NCI-H526 treated with DMSO at 0.1 percent for 48 hours (cell line): ENCODE measurements at regions not wholly inside any gene's neighbourhood (a gene's known extent, or its start where the extent isn't known, plus 50 kb on each side); places are given as distances from the start of the nearest gene placed in this dataset.

ENCODE experiments used
- DNase-seq: peaks from one replicate; lab custom pipeline; 2025; lab: John Stamatoyannopoulos, UW

DNA sequence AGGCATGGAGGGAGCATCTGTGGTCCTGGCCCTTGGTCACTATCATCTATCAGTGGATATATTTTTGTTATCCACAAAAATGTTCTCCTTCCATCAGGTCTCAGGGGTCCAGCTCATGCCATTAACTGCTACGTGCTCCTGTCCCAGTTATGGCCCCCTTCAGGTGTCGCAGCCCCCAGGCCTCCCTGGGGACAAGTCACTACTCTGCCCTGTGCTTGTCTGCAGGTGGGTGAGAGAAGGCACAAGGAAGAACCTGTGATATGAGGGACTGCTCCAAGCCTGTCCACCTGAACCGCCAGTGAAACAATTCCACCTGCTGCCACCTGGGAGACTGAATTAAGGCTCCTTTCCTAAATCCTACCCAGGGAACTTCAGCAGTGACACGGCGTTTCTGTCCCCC is 229.6 kb upstream of the ID2 start:
- DNase-seq, result no peak

DNA sequence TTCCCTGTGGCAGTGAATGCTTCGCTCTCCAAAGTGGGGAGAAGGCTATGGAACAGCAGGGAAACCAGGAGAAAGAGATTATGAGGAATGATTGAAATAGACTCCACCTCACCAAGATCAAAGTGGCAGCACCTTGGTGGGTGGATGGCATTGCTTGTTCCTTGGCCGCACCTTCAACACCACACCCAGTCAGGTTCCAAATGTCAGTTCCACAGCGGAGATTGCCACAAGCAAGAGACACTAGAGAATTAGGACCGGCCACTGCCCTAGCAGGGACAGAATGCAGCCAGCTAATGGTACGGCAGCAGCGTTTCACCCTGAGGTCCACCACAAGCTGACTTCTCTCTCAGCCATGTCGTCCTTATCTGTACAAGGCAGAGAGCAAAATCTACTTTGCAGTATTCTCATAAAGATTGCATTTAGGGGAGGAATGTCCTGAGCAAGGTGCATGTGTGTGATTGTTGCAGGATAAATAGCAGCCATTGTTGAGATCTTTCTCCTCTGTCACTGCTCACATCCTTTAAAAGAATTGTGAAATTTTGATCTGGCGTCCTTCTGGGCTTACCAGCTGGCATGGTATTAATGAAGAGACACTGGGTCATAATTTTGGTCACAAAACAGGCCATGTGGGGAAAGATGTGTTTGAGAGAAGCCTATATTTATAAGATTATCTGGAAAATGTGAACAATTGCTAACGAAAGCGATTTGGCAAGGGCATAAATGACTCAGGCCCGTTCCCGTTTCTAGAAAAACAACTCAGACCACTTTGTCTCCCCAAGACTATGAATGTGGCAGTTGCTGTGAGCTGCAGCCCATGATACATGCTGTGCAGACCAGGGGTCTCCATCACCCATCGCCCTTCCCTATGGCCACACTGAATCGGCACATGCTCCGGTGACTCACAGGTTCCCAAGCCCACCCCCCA is 228.6 kb upstream of the ID2 start:
- no peak for DNase-seq

DNA sequence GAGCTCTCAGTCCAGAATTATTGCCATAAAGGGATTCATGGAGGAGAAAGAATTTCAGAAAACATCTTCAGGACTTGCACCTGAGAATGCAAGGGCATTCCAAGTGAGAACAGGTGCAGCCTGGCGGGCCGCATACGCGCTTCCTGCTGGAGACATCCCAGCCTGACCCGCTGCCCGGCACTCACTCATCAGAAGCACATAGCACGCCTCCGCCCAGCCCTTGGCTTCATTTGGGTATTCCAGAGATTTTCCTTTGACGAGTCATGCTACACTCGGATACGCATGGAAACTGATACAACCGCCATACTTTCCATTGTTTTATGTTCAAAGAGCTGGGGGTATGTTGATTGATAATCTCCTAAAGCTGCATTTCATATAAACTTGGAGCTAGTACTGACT is 228.0 kb upstream of the ID2 start:
- no peak for DNase-seq

DNA sequence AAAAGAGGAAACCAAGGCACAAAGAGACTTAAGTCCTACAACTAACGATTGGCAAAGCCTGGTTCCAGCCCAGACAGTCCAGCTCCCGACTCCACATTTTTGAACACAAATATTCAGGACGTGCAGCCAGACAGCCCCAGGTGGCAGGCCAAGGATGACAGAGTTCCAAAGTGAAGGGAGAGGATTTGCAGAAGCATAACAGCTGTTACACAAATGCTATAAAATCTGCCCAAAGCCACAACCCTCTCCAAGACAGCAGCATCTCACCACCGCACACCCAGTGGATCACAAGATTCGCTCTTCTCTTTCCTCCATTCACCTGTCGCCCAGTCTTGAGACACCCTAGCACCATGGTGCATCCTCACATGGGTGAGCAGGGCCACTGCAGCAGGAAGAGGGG is 227.1 kb upstream of the ID2 start:
- DNase-seq, result no peak

DNA sequence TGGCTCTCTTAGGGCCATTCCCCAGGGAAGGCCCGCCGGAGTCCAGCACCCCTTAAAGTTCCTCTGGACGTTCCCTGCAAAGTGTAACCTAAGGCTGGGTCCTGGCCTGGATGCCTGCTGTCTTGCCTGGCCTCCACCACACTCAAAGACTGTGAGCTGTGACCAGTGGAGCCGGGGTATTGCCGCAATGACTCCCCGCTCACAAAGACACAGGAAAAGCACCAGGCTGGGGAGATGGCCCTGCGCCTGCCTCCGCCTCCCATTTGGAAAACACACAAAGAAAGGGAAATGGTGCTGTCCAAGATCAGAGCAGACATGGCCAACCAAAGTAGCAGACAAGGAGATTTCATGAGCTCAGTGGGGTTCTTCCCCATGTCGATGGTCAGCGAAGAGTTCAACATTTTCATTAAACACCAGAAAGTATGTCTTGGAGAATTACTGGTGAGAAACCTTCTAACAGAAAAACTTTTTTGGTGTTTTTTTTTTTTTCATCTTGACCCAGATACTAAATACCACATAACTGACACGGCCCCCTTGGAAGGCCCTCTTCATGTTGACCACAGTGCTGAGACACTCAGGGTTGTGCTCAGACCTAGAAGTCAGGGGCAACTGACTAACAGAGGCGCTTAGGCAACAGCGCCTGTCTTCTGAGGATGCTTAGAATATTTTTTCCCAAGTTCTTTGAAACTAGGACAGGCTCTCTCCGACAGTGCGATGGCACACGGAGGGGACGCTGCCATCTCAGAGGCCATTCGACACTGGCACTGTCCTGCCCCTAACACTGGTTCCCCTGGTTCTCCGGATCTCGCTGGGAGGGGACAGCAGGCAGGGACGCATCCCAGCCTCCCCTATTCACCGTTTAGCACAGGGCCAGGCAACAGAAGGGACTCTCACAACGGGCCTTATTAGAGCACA is 226.4 kb upstream of the ID2 start:
- no peak for DNase-seq

DNA sequence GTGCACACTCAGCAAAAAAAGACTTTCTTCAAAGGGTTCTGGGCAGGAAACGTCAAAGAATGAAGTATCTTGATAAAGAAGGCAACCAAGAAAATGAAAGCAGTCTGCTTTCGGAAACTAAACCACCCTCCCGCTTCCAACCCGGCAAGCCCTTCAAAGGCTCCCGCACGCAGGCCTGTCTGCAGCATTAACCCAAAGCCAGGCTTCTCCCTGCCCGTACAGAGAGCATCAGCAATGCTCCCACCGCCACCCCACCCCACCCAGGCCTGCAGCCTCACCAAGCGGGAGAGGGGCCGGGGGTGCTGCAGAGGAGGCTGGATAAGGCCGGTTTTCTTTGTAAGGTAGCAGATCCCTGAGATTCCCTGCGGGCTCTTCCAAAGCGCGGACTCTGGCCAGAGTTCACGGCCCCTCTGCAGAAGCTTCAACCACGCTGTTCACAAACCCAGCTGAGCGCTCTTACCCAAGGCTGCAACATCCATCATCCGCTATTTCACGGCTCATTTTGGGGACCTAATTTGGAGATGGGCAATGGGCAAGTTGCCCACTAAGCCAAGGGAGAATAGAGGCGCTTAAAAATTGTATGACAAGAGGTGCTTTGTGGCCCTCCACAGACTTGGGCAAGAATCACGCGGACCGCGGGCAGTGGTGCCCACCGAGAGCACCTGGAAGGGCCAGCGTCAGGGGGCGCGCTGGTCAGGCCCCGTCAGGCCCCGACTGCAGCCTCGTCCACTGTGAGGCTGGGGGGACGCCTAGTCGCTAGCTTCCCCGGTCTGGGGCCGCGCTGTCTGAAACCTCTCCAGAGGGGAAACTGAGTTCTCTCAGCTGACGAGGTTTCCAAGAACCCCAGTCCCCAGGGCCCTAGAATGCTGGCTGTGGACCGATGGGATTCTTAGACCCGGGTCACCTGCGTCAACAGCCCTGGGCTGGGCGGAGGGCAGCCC is 225.4 kb upstream of the ID2 start:
- no peak for DNase-seq

DNA sequence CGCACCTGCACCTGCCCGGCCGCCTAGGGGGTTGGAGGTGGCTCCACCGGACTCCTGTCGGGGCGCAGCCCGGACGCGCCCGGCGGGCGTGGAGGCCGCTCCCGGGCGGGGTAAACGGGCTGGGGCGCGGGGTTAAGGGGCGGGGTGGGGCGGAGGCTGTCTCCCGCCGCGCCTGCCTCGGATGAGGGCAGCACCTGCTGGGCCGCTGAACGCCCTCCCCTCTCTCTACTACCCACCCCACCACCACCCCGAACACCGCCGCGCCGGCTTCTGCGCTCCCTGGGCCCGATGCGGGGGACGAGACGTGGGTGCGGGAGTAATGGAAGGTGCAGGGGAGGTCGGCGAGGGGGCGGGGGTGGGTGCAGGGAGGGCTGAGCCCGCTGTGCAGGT is 224.8 kb upstream of the ID2 start:
- no peak for DNase-seq

DNA sequence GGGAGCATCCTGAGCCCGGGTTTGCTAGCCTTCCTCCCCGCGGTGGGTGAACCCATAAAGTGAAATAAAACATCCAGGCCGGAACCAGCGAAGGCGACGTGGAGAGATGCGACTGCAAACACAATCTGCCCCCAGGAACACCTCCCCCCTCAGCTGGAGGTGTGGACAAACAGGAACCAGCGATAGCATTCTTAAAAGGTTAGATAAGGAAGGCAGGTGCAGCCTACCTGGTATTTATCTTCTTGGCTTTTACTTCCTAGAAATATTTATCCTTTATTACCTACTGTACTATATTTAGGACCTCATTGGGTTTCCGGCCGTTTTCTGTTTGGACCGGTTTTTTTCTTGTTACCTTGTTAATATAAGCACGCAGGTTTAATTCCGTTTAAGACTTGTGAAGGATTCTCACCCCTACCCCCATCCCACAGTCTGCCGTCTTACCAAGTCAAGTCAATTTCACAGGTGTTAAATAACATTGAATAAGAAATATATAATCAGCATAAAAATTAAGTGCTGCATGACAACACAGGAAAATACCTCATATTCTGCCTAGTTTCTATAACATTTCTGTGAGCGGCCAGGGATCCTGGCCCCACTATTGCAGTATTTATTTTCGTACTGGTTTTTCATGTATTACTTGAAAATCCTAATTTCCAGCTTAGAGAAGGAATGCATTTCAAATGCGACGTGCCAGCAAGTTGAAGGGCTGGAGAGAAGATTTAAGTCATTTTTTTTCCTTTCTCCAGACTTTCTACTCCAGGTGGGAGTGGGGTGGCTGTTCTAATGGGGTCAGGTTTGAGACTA is 224.0 kb upstream of the ID2 start:
- peak; percentile 66 for DNase-seq

DNA sequence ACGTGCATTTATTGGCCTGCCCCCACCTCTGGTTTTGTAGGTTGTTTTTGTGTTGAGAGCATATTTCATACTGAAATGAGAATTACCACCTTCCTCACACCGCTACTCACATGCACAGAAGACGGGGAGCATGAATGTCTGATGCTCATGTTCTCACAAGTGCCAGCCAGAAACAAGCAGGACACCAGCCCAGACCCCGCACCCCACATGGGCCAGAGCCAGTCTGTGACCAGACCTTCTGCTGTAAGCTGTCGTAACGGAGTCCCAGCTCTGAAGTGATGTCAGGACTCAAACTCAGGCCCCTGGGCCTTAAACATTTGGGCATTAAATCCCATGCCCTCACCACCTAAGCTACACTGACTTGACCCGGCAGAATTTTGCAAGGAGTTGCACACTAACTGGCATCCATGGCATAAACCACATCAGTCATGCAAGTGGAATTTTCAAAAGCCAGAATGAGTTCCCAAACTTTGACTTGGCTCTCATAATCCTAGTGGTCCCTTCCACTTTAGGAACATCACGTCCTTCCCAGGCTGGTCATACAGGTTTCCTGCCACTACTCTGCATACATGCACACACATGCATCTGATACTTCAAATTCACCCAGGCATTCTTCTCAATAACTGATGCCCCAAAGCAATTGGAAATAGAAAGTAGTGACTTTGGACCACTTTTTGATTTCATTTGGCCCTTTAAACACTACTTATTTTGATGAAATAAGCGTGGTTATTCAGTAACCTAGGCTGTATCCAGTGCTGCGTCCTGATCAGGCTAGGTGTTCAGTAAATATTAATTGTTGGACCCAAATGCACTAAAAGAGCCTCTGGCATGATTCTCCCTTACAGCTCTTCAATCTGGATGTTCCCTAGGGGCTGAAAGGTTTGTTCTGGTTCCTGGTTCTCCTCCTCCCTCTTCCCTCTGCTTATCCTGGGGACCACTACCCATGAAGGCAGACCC is 223.1 kb upstream of the ID2 start:
- no peak for DNase-seq

DNA sequence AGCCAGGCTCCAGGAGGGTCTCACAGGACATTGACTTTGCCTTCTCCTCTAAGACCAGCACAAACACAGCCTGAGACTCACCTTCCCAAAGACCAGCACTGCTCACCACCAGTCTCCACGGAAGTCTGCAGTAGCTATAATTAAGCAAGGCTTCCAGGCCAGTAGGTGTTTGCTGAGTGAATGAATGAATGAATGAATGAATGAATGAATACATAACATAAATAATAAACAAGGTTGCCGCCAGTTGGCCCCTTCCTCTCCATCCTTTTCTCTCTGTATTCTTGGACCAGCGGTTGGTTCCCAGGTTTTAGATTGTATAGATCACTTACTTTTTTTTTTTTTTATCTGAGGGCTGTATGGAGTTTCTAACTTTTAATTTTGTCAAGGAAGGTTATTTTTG is 222.4 kb upstream of the ID2 start:
- no peak for DNase-seq

DNA sequence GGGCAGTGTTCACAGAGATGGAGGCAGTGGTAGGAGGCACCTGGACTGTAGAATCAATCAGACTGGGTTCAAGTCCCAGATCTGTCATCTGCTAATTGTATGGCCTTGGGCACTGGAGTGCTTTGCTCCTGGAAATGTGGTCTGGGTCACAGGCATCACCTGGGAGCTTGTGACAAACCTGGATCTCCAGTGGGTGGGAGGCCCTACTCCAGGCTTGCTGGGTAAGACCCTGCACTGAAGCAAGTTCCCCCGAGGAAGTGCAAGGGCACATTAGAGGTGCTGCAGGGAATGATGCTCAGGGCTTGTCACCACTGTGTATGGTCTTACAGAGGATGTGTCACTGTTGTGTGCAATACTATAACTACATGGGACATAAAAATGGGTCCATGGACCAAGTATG is 220.5 kb upstream of the ID2 start:
- DNase-seq, result no peak

DNA sequence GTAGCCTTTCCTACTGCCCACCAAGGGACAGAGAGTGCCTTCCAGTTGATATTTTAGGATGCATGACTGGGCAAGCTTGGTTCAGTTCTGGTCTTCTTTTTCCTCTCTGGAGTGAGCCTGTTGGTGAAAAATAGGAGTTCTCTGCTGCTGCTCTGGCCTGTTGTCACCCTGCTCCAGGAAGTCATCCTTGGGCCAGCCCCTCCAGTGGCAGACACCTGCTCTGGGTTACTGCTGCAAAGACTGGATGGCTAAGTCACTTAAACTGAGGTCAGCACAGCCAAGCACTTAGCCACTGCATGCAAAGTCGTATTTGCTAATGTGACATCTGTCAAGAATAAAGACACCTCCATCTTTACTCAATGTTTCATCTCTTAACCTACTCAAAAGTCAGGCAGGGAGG is 219.6 kb upstream of the ID2 start:
- DNase-seq, result no peak

DNA sequence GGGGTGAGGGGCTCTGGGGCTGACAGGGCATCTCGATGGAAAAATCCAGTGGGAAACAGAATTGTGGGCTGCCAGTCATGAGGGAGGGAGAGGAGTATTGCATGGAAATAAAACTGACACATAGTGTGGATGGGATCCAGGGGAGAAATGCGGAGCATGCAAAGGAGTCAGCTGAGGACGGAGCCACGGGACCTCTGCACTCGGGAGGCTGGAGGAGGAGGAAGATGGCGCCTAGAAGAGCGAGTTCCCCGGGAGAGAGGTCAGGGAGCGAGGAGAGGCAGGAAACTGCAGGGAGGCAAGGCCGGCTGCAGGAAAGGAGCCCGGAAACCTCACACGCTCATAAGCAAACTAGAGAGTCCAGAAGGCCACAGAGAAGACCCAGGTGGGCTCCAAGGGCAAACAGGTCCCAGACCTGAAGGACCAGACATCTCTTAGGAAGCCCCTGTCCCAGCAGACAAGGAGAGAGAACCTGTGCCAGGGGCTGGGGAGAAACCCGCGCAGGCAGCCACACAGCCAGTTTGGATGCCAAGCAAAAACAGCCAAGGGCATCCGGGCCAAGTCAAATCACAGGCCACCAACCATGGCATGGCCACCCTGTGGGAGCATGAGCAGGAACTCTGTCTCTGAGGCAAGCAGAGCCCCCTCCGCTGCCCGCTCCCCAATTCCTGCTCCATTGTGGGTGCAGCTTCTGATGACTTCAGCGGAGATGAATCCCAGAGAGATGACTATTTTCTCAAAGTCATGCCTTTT is 218.8 kb upstream of the ID2 start:
- no peak for DNase-seq

DNA sequence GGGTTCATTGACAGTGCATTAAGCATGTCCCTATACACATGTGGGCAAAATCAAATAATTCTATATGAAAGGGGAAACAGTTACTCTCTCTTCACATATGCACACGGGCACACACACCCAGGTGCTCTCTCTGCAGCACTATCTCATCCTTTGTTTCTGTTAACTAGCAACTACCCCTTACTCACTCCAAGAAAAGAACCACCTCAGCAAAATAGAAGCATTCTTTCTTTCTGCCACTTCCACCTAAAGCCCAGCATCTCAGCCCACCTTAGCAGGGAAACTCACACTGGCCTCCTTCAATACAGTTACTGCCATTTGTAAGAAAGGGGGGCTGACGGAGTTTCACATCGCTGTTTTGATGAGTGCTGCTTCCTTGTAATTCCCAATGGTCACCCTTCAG is 216.3 kb upstream of the ID2 start:
- DNase-seq, result no peak

DNA sequence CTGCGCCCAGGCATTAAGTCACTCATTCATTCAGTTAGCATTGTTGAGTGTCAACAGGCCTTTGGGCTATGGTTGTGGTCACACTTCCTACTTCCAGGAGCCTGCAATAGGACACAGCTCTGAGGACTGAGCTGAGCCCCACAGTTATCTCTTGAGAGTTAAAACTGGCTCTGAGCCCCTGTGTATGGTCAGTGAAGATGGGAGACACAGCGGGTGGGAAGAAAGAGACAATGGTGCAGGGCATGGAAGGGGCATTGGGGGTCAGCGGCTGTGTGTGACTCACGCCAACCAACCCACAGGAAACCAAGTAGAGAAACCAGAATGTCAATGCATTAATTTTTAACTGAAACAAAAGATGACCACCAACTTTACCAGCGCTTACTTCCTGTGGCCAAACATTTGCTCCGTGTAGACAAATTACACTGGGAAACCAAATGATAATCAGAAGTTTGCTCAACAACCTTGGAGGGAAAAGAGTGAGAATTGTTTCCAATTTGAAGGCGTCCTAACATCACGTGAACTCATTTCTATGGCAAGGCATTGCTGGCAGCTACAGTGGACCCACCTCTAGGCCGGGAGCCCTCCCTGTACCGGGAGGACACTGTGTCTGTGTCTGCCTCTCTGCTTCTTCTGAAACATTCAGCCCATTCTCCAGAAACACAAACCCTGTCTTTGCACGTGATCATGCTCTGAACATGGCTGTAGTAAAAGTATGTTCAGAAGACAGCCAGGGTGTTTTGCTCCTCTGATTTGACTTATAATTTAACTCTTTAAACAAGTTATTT is 212.0 kb upstream of the ID2 start:
- no peak for DNase-seq

DNA sequence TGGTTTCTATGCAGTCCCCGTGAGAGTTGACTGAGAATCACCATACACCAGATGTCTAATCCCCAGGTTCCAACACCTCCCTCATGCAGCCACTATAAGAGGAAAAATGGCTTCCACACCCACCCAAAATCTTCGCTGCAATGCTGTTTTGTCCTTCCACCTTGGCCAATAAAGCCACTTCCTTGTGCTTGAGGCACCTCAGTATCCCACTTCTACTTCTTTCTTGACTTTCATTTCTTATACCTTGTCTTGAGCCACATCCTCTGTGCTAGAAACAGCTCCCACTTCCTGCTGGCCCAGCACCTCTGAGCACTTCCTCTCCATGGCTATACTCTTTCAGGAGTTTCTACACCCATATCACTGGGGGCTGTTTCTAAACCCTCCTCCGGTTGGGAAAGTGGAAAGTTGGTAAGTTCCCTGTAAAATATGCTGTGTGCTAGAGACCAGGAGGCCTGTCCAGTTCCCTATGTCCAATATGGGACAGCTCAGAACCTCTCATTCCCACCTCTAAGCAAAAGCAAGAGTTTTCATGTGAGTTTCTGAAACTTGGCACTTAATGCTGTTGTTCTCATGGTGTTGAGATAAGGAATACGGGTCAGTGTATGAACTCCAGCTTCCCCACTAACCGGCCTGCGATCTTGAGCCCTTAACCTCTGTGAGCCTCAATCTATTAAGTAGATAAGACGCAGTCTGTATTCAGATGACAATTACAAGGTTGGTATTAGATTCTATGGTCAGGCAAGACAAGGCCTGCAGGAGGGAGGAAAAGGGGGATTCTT is 209.1 kb upstream of the ID2 start:
- DNase-seq, result no peak

DNA sequence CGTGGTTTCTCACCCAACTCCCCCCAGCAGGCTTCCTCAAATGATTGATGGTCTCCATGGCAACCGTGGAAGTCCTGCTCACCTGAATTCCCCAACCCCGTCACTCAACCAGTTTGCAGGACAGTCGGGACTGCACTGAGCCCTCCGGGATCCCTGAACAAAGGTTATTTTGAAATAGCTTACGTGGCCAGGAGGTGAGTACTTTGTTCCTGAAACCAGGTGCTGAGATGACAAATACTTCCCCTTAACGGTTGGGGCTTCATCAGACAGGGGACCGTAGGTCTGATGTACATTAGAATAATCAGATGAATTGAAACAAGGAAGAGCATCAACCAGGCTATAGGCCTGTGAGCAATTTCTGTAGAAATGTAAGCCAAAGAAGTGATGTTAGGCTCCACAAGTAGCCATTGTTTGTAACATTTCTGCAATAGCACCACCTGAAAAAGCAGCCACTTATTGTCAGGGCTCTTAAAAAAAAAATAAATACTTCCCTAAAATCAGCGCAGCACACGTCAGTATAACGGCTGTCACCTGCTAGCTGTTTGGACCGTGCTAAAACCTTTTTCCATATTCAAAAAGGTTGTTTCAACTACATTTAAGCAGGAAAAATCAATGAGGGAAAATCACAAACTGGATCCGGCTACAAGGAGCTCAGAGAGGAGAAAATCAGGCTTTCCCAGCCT is 206.4 kb upstream of the ID2 start:
- no peak for DNase-seq
